ENCODE measurements at regions not wholly inside any gene's neighbourhood (a gene's known extent, or its start where the extent isn't known, plus 50 kb on each side); places are given as distances from the start of the nearest gene placed in this dataset.

DNA sequence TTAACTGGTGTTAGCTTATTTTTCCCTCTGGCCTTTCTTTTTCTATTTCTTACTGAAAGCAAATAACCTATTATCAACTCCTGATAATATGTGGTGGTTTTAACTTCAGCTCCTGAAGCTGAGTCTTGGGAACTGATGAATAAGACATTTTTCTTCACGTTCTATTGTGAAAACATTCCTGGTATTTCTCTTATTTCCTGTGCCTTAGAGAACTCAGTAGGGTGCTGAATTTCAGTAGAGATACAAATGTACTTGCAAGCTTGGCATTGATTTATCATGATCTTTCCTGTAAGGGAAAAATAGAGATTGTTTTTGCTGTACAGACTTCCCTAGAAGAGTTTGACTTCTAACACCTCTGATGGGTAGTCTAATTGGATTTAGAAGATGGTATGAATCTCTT, 52.8 kb upstream of the DCC start:
- Mint-ChIP-seq H3K4me1 (ENCODE audit: low read depth) (peaks cover 17% of the 10 kb centered on the region), H3K9me3 (ENCODE audit: low read depth) (no peaks in the 10 kb centered on the region), H3K27me3 (ENCODE audit: low read depth) (no peaks in the 10 kb centered on the region), H3K27ac (ENCODE audit: unreplicated experiment) (no peak overlapping the region), H3K36me3 (ENCODE audit: low read depth) (no peaks in the 10 kb centered on the region), H3K4me3 (ENCODE audit: unreplicated experiment) (no peak overlapping the region)
- TF ChIP-seq, protein P1, sequence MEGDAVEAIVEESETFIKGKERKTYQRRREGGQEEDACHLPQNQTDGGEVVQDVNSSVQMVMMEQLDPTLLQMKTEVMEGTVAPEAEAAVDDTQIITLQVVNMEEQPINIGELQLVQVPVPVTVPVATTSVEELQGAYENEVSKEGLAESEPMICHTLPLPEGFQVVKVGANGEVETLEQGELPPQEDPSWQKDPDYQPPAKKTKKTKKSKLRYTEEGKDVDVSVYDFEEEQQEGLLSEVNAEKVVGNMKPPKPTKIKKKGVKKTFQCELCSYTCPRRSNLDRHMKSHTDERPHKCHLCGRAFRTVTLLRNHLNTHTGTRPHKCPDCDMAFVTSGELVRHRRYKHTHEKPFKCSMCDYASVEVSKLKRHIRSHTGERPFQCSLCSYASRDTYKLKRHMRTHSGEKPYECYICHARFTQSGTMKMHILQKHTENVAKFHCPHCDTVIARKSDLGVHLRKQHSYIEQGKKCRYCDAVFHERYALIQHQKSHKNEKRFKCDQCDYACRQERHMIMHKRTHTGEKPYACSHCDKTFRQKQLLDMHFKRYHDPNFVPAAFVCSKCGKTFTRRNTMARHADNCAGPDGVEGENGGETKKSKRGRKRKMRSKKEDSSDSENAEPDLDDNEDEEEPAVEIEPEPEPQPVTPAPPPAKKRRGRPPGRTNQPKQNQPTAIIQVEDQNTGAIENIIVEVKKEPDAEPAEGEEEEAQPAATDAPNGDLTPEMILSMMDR (IDR thresholded peaks at IDR 0.05): no peak
- DNase-seq (ENCODE audit: low spot score): no peak

DNA sequence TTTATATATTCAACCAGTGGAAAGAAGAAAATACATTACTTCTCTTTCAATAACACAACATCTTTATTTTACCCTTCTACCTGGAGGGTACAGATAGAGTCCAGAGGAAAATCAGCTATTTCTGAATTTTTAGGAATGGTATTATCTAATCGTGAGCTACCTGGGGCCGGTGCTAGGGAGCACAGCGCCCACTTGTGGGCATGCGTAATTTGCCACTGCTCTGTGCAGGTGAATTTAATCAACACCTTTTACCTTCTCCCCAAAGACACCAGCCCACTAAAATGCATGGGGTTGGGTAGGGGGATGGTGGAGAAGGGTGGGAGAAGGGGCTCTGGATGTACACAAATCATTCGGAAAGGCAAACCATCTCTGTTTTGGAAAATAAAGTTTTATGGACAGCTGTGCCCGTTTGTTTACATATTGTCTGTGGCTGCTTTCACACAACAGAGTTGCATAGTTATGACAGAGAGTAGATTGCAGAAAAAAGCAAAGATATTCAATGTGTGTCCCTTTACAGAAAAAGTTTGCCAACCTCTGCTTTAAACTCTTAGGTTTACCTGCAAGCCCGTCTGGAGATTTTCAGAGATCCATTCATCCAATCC, 51.5 kb upstream of the DCC start:
- peaks cover 17% of the 10 kb centered on the region for H3K4me1 Mint-ChIP-seq (ENCODE audit: low read depth)
- no peaks in the 10 kb centered on the region for H3K36me3 Mint-ChIP-seq (ENCODE audit: low read depth)
- no peak for DNase-seq (ENCODE audit: low spot score)
- H3K9me3 Mint-ChIP-seq (ENCODE audit: low read depth): no peaks in the 10 kb centered on the region
- TF ChIP-seq, protein P1 (IDR thresholded peaks at IDR 0.05): peak; percentile 51
- no peak overlapping the region for H3K4me3 Mint-ChIP-seq (ENCODE audit: unreplicated experiment)
- H3K27me3 Mint-ChIP-seq (ENCODE audit: low read depth): no peaks in the 10 kb centered on the region
- H3K27ac Mint-ChIP-seq (ENCODE audit: unreplicated experiment): no peak overlapping the region

DNA sequence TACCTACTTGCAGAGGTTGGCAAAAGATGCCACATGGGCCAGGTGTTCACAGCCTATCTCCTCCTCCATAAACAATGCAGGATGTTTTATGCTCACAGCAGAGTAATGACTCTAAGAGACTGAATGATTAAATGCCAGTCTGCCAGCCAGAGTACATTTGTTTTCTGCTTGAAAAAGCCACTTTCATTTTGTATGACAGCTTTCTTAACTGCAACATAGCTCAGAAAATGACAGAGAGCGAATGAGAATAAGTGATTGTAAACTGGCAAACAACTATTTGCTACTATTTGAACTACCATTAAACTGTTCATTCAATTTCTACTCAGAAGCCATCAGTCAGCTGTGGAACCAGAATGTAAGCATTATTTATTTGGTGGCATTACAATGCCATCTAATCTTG, 50.6 kb upstream of the DCC start:
- Mint-ChIP-seq H3K27me3 (ENCODE audit: low read depth) (no peaks in the 10 kb centered on the region), H3K4me3 (ENCODE audit: unreplicated experiment) (no peak overlapping the region), H3K27ac (ENCODE audit: unreplicated experiment) (no peak overlapping the region), H3K36me3 (ENCODE audit: low read depth) (no peaks in the 10 kb centered on the region), H3K9me3 (ENCODE audit: low read depth) (no peaks in the 10 kb centered on the region), H3K4me1 (ENCODE audit: low read depth) (peaks cover 17% of the 10 kb centered on the region)
- no peak for DNase-seq (ENCODE audit: low spot score)
- TF ChIP-seq, protein P1 (IDR thresholded peaks at IDR 0.05): no peak
